Upper lobe of left lung (tissue), 4 donors: ENCODE measurements at regions not wholly inside any gene's neighbourhood (a gene's known extent, or its start where the extent isn't known, plus 50 kb on each side); places are given as distances from the start of the nearest gene placed in this dataset.

Source experiments
- POLR2A ChIP-seq, 4 donors: fragments of 450-650 bp; IDR thresholded peaks; one replicate each; pipeline ENCODE4 v1.5.1; 2016 to 2017; ENCODE audit warnings: antibody characterized with exemption in 4 of 4, mild to moderate bottlenecking in 2 of 4
- POLR2AphosphoS5 ChIP-seq, 2 donors: sonication (generic); formaldehyde crosslinking; IDR thresholded peaks; one replicate each; pipeline ENCODE4 v1.5.1; 2017; ENCODE audit warnings: antibody characterized with exemption in 2 of 2
- TF ChIP-seq, protein P1 (sequence below), 6 experiments: fragments of 450-650 bp in 4 of 6; fragments of 200-600 bp in 2 of 6; sonication (generic) in 2 of 6; IDR thresholded peaks; one replicate each; pipeline ENCODE4 v1.5.1; 2016 to 2019; ENCODE audit warnings: antibody characterized with exemption in 6 of 6

DNA sequence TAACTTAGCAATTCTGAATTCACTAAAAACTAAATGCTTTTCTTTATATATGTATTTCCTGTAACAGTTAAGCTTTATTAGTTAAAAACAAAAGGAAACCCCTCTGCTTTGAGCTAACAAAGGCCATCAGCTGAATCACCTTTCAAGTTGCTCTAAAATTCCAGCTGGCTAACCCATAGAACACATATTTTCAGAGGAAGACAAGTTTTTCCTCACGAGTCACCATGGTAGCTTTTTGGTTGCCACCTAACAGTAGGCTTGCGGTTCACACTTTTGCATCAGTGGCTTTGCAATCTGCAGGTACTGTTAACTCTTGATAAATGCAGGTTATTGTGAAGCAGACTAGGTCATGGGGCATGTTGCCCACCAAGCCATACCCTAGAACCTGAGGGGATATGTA, 57.6 kb upstream of the IRX5 start:
- no peak for TF ChIP-seq POLR2AphosphoS5 (IDR thresholded peaks at IDR 0.05)
- TF ChIP-seq, protein P1, sequence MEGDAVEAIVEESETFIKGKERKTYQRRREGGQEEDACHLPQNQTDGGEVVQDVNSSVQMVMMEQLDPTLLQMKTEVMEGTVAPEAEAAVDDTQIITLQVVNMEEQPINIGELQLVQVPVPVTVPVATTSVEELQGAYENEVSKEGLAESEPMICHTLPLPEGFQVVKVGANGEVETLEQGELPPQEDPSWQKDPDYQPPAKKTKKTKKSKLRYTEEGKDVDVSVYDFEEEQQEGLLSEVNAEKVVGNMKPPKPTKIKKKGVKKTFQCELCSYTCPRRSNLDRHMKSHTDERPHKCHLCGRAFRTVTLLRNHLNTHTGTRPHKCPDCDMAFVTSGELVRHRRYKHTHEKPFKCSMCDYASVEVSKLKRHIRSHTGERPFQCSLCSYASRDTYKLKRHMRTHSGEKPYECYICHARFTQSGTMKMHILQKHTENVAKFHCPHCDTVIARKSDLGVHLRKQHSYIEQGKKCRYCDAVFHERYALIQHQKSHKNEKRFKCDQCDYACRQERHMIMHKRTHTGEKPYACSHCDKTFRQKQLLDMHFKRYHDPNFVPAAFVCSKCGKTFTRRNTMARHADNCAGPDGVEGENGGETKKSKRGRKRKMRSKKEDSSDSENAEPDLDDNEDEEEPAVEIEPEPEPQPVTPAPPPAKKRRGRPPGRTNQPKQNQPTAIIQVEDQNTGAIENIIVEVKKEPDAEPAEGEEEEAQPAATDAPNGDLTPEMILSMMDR (IDR thresholded peaks at IDR 0.05) = no peak
- no peak for TF ChIP-seq POLR2A (IDR thresholded peaks at IDR 0.05)
